ENCODE measurements at regions not wholly inside any gene's neighbourhood (a gene's known extent, or its start where the extent isn't known, plus 50 kb on each side); places are given as distances from the start of the nearest gene placed in this dataset.

DNA sequence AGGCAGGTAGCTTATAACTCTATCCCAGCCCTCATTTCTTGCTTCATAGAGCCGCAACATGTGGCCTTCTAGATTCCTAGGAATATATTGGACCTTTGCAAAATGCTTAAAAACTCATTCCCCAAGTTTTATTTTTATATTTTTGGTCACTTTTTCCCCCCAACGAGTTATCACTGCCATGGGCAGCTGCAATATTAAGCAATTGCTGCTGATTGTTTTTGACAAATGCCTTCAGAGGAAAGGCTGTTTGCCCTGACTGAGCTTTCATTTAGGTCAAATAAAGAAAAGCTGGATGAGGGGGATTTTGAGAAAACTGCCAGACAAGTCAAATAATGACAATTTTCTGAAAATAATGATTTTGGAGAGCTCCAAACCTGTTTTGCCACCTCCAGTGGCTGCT lies 976.9 kb upstream of the MBL2 start:
- CTCF ChIA-PET: no interaction called here
- no peak for DNase-seq (ENCODE audit: low spot score)
- TF ChIP-seq CTCF (conservative IDR thresholded peaks at IDR 0.05; ENCODE audit: low read depth): no peak
- no peak overlapping the region for H3K27ac ChIP-seq
- POLR2A ChIA-PET (ENCODE audit: low non-redundant PET): no interaction called here

GRCh38 chr10:53748319-53748718 lies 975.7 kb upstream of the MBL2 start:
- no peak overlapping the region for H3K27ac ChIP-seq
- no peak for TF ChIP-seq CTCF (conservative IDR thresholded peaks at IDR 0.05; ENCODE audit: low read depth)
- ChIA-PET CTCF (interaction anchor here (0.5 to 0.7 kb wide), 2 partner anchors 200 to 1307 kb away, joined by 3 read pairs; no protein-coding TSS in a partner anchor), POLR2A (ENCODE audit: low non-redundant PET) (no interaction called here)
- DNase-seq (ENCODE audit: low spot score): no peak

- no peak overlapping the region for H3K27ac ChIP-seq
- POLR2A ChIA-PET (ENCODE audit: low non-redundant PET): no interaction called here
- CTCF ChIA-PET: no interaction called here
- no peak for DNase-seq (ENCODE audit: low spot score)
- no peak for TF ChIP-seq CTCF (conservative IDR thresholded peaks at IDR 0.05; ENCODE audit: low read depth)
Observed at GRCh38 chr10:53744746-53745145, 972.2 kb upstream of the MBL2 start.

GRCh38 chr10:53744176-53744575 lies 971.6 kb upstream of the MBL2 start:
- POLR2A ChIA-PET (ENCODE audit: low non-redundant PET): no interaction called here
- CTCF ChIA-PET: no interaction called here
- H3K27ac ChIP-seq: no peak overlapping the region
- DNase-seq (ENCODE audit: low spot score): no peak
- no peak for TF ChIP-seq CTCF (conservative IDR thresholded peaks at IDR 0.05; ENCODE audit: low read depth)

- no peak overlapping the region for H3K27ac ChIP-seq
- POLR2A ChIA-PET (ENCODE audit: low non-redundant PET): no interaction called here
- no peak for TF ChIP-seq CTCF (conservative IDR thresholded peaks at IDR 0.05; ENCODE audit: low read depth)
- DNase-seq (ENCODE audit: low spot score): no peak
- CTCF ChIA-PET: no interaction called here
Observed at GRCh38 chr10:53737132-53737531, 964.5 kb upstream of the MBL2 start.

DNA sequence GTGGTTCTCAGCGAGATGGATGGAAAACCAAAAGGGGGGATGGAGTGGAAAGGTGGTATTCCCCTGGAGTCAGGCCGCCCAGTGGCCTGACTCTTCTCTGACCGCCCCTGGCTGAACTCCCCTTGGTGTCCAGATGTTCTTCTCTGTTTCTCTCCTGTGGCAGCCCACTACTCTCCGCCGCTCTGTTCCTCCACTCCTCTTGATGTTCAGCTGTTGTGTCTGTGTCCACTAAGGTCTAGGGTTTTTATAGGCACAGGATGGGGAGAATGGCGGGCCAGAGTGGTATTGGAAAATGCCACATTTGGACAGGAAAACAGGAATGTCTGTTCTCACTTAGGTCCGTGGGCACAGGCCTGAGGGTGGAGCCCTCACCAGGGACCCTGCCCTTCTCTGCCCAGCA lies 954.3 kb upstream of the MBL2 start:
- TF ChIP-seq CTCF (conservative IDR thresholded peaks at IDR 0.05; ENCODE audit: low read depth): no peak
- no peak for DNase-seq (ENCODE audit: low spot score)
- ChIA-PET CTCF (no interaction called here), POLR2A (ENCODE audit: low non-redundant PET) (no interaction called here)
- H3K27ac ChIP-seq: no peak overlapping the region

DNA sequence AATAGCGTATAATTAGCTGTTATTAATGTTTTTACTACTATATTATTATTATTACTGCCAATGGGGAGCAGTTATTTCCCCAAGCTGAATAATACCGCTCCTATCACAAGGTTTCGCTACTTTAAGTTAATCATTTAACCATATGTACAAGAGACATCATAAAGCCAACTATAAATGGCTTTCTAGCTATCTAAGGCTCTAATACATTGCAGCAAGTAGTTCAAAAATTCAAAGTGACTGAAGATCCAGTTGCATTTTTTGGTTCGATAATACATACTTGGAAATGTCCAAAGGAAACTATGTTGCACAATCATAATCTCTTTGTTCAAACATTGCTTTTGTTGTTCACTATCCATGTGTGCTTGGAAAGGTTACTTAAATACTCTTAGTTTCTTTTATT lies 952.0 kb upstream of the MBL2 start:
- TF ChIP-seq CTCF (conservative IDR thresholded peaks at IDR 0.05; ENCODE audit: low read depth): no peak
- CTCF ChIA-PET: no interaction called here
- POLR2A ChIA-PET (ENCODE audit: low non-redundant PET): no interaction called here
- no peak overlapping the region for H3K27ac ChIP-seq
- no peak for DNase-seq (ENCODE audit: low spot score)
